GM13976 (cell line): ENCODE measurements at regions not wholly inside any gene's neighbourhood (a gene's known extent, or its start where the extent isn't known, plus 50 kb on each side); places are given as distances from the start of the nearest gene placed in this dataset.

Experiments used
- DNase-seq: peaks from one replicate; pipeline ENCODE4 v3.0.0; 2012; ENCODE audit warnings: low spot score
- in situ Hi-C: fragments of 300-500 bp; cut with MboI; formaldehyde crosslinking; loops from one replicate; pipeline ENCODE4 v1.12.0; 2022; ENCODE audit warnings: low sequenced_read_pairs, mixed read lengths, inconsistent platforms; ENCODE audit not compliant: unreplicated experiment
- TF ChIP-seq, protein P1 (sequence below): IDR thresholded peaks from 2 replicates; pipeline ENCODE4 v1.5.1; 2012; ENCODE audit warnings: borderline replicate concordance, mild to moderate bottlenecking; ENCODE audit not compliant: insufficient read depth; ENCODE audit errors: extremely low read depth, missing control alignments, control extremely low read depth

DNA sequence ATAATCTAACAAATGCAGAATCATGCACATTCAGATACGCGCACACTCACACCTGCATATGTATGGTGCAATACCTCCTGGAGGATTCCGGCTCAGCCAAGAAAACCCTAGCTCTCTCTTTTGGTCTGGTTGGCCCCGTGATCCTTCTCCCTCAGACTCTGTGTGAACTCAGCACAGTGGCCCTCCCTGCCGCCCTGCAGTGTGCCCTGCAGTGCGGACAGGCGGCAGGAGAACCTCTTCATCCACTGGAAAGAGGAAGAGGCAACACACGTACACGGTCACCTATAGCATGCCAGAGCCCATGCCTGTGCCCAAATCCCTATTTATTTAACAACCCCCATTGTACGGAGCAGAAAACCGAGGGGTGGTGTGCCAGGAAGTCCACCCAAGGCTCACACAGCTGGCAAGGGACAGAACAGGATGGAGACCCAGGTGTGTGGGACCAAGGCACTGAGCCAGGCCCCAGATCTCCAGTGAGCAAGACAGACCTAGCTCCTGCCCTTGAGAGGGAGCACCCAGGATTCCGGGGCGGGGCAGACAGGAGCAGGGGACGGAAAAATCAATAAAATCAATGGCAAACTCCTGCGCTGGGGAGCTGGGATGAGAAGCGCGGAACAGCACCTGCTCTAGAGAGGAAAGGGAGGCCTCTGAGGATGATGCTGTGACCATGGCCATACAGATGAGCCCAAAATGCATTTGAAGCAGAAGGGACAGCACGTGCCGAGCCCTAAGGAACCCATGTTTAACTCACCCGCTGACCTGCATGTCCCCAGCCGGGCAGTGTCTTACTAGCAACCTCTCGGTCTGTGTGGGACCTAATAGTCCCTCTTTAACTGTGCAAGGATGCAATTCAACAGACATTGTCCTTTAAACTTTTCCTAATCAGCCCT is 54.7 kb upstream of the CIBAR2 start:
- in situ Hi-C loops = no loop called here
- DNase-seq = no peak
- TF ChIP-seq, protein P1, sequence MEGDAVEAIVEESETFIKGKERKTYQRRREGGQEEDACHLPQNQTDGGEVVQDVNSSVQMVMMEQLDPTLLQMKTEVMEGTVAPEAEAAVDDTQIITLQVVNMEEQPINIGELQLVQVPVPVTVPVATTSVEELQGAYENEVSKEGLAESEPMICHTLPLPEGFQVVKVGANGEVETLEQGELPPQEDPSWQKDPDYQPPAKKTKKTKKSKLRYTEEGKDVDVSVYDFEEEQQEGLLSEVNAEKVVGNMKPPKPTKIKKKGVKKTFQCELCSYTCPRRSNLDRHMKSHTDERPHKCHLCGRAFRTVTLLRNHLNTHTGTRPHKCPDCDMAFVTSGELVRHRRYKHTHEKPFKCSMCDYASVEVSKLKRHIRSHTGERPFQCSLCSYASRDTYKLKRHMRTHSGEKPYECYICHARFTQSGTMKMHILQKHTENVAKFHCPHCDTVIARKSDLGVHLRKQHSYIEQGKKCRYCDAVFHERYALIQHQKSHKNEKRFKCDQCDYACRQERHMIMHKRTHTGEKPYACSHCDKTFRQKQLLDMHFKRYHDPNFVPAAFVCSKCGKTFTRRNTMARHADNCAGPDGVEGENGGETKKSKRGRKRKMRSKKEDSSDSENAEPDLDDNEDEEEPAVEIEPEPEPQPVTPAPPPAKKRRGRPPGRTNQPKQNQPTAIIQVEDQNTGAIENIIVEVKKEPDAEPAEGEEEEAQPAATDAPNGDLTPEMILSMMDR = no peak

DNA sequence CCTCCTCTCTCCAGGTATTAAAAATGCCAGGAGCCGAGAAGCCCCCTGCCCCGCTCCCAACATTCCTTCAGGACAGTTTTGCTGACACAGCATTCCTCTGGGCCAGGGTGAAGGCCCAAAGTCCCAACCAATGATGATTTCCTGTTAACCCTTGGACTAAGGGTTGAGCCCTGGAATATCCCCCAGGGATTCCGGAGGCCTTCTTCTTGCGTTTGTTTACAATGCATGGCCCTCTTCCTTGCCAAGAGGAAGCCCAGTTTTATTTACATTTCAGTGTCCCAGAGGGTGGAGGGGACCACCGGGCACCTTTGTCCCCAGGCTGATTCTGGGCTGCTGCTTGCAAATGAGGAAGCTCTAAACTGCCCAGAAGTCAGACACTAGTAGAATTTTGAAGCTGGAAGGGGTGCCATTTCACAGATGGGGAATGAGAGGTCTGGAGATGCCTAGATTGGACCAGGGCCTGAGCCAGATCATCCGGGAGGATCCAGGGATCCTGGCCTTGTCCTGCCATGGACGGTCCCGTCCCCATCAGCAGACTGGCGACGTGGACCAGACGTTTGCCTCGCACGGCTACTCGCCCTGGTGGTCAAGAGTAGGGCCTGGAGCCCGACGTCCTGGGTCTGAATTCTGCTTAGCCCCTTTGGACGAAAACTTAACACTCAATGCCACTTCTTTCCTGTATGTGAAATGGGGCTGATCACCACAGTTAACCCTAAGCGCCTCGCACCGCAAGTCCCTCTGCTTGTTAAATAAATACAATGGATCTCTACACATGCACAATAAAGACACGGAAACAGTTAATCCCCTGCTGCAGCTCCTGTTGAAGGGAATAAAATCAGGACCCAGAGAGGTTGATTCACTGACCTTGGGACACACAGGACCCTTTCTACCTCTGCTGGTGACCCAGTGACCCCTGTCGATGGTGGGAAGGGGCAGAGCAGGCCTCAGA is 55.6 kb upstream of the CIBAR2 start:
- no peak for DNase-seq
- TF ChIP-seq, protein P1 = no peak
- in situ Hi-C loops = no loop called here

DNA sequence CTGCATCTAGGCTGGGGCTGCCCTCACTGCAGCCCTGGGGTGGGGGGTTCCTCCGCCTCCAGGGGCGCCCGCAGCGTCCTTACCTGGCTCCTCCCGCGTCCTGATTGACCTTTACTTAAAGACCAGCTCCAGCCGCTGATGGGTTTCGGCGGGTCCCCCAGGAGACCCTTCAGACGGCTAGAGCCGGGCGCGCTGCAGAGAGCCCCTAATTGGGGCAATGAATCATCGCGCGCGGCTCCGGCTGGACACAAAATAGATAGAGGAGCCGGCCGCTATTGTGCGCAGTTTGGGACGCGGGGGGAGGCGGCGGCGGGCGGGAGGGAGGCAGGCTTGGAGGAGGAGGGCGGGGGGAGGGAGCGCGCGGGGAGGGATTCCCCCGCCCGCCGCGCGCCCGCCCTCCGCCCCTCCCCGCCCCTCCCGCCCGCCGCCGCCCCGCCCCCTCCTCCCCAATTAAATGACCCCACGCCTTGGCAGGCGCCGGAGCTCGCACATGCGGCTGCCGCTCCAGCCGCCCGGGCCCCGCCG is 56.5 kb upstream of the CIBAR2 start:
- TF ChIP-seq, protein P1 = no peak
- peak; percentile 88 for DNase-seq
- in situ Hi-C loops = no loop called here

DNA sequence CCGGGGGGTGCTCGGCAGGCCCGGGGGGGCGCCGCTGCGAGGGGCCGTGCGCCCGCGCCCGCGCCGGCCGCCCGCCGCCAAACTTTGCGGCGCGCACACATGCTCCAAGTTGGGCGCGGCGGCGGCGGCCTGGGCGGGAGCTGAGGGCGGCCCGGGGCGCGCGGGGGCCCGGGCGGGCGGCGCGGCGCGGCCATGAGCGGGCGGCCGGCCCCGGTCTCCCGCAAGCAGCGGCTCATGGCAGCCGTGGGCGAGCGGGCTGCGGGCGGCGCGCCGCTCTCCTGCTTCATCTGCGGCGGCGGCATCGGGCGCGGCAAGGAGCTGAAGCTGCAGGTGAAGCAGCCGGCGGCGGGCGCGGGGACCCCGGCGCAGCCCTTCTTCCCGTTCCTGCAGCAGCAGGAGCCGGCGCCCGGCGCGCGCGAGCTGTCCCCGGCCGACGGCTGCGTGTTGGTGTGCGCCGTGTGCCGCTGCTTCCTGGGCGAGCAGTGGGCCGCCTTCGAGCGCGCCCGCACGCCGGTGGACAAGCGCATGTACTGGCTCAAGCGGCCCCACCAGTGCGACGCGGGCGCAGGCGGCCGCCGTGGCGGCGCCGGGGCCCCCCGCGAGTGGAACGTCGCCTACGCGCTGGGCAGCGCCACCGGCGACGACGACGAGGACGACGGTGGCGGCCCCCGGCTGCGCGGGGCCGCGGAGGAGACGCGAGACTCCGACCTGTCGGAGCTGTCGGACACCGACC is 57.2 kb upstream of the CIBAR2 start:
- in situ Hi-C loops = no loop called here
- TF ChIP-seq, protein P1 = no peak
- peak; percentile 69 for DNase-seq

DNA sequence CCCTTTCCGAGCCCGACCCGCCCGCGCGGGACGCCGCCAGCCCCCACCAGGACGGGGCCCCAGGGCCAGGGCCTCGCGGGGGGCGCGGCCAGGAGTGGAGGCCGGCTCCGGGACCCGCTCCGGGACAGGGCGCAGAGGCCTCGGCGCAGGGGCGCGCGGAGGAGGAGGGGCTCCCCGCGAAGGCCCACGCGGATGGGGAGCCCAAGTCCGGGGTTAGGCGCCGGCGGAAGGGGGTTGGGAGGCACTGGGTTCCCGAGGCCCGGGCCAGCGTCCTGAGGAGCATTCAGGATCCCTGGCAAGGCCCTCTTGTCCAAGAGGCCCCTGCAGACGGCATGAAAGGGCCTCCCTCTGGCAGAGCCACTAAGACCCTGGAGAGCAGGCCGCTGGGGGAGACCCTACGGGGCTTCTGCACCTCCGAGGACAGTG is 57.8 kb upstream of the CIBAR2 start:
- DNase-seq = no peak
- TF ChIP-seq, protein P1 = no peak
- in situ Hi-C loops = no loop called here

DNA sequence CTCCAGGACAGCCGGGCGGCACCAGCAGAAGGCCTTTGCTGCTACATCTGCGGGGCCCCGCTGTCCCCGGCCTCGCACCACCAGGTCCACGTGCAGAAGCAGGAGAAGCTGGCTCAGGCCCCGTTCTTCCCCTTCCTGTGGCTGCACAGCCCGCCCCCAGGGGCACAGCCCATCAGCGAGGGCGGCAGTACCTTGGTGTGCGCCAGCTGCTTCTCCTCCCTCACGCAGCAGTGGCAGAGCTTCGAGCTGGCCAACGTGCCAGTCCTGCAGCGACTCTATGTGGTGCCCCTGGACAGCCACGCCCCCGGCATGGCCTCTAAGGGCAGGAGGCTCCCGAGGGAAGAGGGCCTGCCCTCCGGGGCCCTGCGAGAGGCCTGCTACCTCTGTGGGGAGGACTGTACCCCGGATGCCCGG is 58.3 kb upstream of the CIBAR2 start:
- in situ Hi-C loops = no loop called here
- TF ChIP-seq, protein P1 = no peak
- no peak for DNase-seq
